Mesodermal cell (in vitro differentiated cells): ENCODE measurements at regions not wholly inside any gene's neighbourhood (a gene's known extent, or its start where the extent isn't known, plus 50 kb on each side); places are given as distances from the start of the nearest gene placed in this dataset.

Source experiments
- H3K27ac ChIP-seq: 2 replicates; pipeline ENCODE4 v1.7.0; 2013; ENCODE audit warnings: mild to moderate bottlenecking, low read depth, low read length, moderate library complexity; ENCODE audit not compliant: severe bottlenecking
- H3K36me3 ChIP-seq: 2 replicates; pipeline ENCODE4 v1.7.1; 2013; ENCODE audit warnings: mild to moderate bottlenecking, low read length, moderate library complexity; ENCODE audit not compliant: control insufficient read depth, insufficient read depth
- H3K4me1 ChIP-seq: one replicate; pipeline ENCODE4 v1.7.1; 2013; ENCODE audit warnings: mild to moderate bottlenecking, low read length; ENCODE audit not compliant: insufficient read depth, control insufficient read depth, poor library complexity, severe bottlenecking
- H3K4me3 ChIP-seq: 2 replicates; pipeline ENCODE4 v1.7.0; 2013; ENCODE audit warnings: low read length, control low read depth, mild to moderate bottlenecking; ENCODE audit not compliant: insufficient read depth, poor library complexity, severe bottlenecking; ENCODE audit errors: extremely low read depth
- H3K9me3 ChIP-seq: 2 replicates; pipeline ENCODE4 v1.7.1; 2013; ENCODE audit warnings: mild to moderate bottlenecking, low read length, moderate library complexity; ENCODE audit not compliant: control insufficient read depth
- WGBS, 2 experiments: methylation state at CpG; one replicate each; pipeline ENCODE4 v1.1.5; 2013; ENCODE audit warnings: missing lambda C conversion rate in 2 of 2; ENCODE audit not compliant: insufficient coverage in 2 of 2; 5-methylcytosine and 5-hydroxymethylcytosine counted together

- Histone ChIP-seq H3K9me3 (no peaks in the 10 kb centered on the region), H3K4me3 (no peak overlapping the region), H3K36me3 (no peaks in the 10 kb centered on the region), H3K4me1 (no peaks in the 10 kb centered on the region), H3K27ac (no peak overlapping the region)
- 90 to 100% methylated on average over 2 of the region's 2 CpGs for WGBS, 2 experiments
These were observed 635.3 kb upstream of the ZEB2 start for GRCh38 chr2:145155196-145155595.

GRCh38 chr2:145154731-145155130, 634.8 kb upstream of the ZEB2 start:
- Histone ChIP-seq H3K36me3 (no peaks in the 10 kb centered on the region), H3K27ac (no peak overlapping the region), H3K4me3 (no peak overlapping the region), H3K4me1 (no peaks in the 10 kb centered on the region), H3K9me3 (no peaks in the 10 kb centered on the region)
- WGBS, 2 experiments: no CpG with 5 or more reads among the region's 2 CpGs

DNA sequence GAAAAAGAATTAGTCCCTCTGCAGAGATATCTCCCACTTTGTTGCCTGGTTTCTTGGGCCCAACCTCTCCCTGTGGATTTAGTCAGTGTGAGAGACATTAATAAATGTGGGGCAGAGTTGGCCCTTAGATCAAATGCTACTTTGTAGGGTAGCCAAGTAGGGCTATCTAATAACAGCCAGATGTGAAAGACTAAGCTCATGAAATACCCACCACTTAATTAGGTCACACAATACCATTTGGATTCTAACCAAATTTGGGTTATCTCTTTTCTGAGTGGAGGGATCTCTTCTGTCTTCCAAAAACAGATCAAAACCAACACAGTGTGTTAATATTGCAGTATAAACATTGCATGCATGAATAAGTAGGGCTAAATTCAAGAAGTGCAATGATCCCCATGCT, 626.8 kb upstream of the ZEB2 start:
- Histone ChIP-seq H3K4me3 (no peak overlapping the region), H3K9me3 (no peaks in the 10 kb centered on the region), H3K4me1 (no peaks in the 10 kb centered on the region), H3K36me3 (no peaks in the 10 kb centered on the region), H3K27ac (no peak overlapping the region)

DNA sequence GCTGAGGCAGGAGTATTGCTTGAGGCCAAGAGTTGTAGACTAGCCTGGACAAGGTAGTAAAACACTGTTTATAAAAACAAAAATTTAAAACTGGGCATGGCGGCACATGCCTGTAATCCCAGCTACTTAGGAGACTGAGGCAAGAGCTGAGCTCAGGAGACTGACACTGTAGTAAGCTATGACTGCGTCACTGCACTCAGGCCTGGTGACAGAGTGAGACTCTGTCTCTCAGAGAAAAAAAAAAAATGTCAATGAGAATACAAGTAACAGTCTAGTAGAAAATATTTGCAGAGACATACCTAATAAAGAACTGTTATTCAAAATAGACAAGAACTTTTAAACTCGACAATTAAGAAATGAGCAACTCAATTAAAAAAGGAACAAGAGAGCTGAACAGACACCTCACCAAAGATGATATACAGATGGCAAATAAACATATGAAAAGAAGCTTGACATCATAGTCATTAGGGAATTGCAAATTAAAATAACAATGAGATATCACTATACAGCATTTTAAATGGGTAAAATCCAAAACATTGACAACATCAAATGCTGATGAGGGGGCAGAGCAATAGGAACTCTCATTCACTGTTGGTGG, 624.3 kb upstream of the ZEB2 start:
- 89 to 100% methylated on average over 1 to 2 of the region's 3 CpGs for WGBS, 2 experiments
- Histone ChIP-seq H3K4me3 (no peak overlapping the region), H3K36me3 (no peaks in the 10 kb centered on the region), H3K27ac (no peak overlapping the region), H3K9me3 (no peaks in the 10 kb centered on the region), H3K4me1 (no peaks in the 10 kb centered on the region)

DNA sequence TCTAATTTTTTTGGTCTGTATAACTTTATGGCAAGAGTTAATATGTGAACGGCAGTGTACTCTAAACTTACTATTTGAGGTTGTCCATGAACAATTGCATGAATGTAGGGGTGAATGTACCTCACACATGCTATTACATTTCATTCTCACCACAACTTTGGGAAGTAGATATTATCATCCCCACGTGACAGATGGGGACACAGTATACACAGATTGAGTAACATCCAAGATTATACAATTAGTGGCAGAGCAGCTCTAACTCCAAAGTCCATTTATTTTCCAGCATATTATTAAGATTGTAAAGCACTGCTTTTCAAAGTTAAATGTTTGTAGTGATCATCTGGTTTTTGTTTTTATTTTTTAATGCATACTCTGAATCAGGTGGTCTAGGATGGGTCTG, 622.1 kb upstream of the ZEB2 start:
- Histone ChIP-seq H3K4me1 (no peaks in the 10 kb centered on the region), H3K36me3 (no peaks in the 10 kb centered on the region), H3K27ac (no peak overlapping the region), H3K4me3 (no peak overlapping the region), H3K9me3 (no peaks in the 10 kb centered on the region)
- WGBS, 2 experiments: 100% methylated on average over 1 of the region's 2 CpGs; no CpG with 5 or more reads in 1 of the 2 experiments

DNA sequence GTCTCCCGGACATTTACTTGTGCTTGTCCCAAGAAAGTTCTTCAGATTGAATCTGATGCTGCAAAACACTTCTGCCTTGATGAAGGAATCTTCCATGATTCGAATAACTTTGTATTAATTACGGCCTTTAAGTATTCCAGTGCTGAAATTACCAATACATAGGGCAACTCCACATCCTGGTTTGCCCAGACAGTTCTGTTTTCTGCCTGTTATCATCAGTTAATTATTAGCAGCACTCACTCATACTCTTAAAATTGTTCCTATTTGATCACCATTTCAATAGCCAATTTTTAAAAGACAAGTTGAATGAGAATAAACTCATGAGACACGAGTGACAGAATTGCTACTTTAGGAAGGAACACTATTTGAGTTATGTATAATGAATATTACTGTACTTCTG, 620.7 kb upstream of the ZEB2 start:
- Histone ChIP-seq H3K9me3 (no peaks in the 10 kb centered on the region), H3K27ac (no peak overlapping the region), H3K4me1 (no peaks in the 10 kb centered on the region), H3K4me3 (no peak overlapping the region), H3K36me3 (no peaks in the 10 kb centered on the region)
- whole genome bisulfite sequencing, 2 experiments: 88 to 97% methylated on average over 3 of the region's 4 CpGs

DNA sequence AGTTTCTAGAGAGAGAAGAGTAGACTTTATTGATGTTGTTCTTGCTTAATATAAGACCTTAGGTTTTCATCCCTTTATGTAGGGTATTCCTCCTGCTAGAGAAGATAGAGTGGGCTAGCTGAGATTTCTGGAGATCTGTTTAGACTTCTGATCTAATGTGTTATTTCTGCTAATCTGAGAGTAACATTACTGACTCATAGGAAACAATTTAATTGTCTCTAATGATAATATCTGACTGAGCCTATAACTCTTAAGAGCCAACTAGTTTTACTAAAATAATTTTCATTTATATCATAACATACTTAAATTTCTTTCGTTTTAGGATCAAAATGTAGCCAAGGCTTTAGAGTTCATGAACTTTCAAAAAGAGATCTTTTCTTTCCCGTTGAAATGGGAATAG, 618.7 kb upstream of the ZEB2 start:
- Histone ChIP-seq H3K4me3 (no peak overlapping the region), H3K27ac (no peak overlapping the region), H3K4me1 (no peaks in the 10 kb centered on the region), H3K36me3 (no peaks in the 10 kb centered on the region), H3K9me3 (no peaks in the 10 kb centered on the region)
- WGBS, 2 experiments: no CpG with 5 or more reads among the region's 2 CpGs

- H3K9me3 ChIP-seq: no peaks in the 10 kb centered on the region
- H3K4me1 ChIP-seq: no peaks in the 10 kb centered on the region
- no peak overlapping the region for H3K27ac ChIP-seq
- no CpG with 5 or more reads among the region's 1 CpG for WGBS, 2 experiments
- no peaks in the 10 kb centered on the region for H3K36me3 ChIP-seq
- no peak overlapping the region for H3K4me3 ChIP-seq
These were observed 618.0 kb upstream of the ZEB2 start for GRCh38 chr2:145137901-145138300.

GRCh38 chr2:145137211-145137610, 617.3 kb upstream of the ZEB2 start:
- WGBS, 2 experiments: 92 to 100% methylated on average over 2 to 3 of the region's 4 CpGs
- Histone ChIP-seq H3K4me3 (no peak overlapping the region), H3K9me3 (no peaks in the 10 kb centered on the region), H3K4me1 (no peaks in the 10 kb centered on the region), H3K36me3 (no peaks in the 10 kb centered on the region), H3K27ac (no peak overlapping the region)

GRCh38 chr2:145136702-145137101, 616.8 kb upstream of the ZEB2 start:
- WGBS, 2 experiments: no CpG with 5 or more reads among the region's 1 CpG
- no peaks in the 10 kb centered on the region for H3K9me3 ChIP-seq
- H3K4me1 ChIP-seq: no peaks in the 10 kb centered on the region

DNA sequence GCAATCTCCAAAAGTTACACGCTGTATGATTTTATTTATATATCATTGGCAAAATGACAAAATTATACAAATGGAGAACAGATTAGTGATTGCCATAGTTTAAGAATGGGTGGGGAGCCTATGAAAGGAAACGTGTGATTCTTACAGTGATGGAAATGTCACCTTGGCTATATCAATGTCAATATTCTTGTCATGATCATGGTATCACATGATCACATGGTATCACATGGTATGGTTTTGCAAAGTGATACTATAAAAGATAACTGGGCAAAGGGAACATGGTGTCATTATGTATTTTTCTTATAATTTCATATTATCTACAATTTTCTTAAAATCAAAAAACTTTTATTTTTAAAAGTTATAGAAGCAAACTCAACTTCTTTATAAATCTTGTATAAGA, 606.2 kb upstream of the ZEB2 start:
- H3K27ac ChIP-seq: no peak overlapping the region
- no CpG with 5 or more reads among the region's 2 CpGs for WGBS, 2 experiments
- H3K36me3 ChIP-seq: no peaks in the 10 kb centered on the region
- H3K4me3 ChIP-seq: no peak overlapping the region
- peaks cover 6% of the 10 kb centered on the region for H3K4me1 ChIP-seq
- no peaks in the 10 kb centered on the region for H3K9me3 ChIP-seq

More at GRCh38 chr2:145136702-145137101, 616.8 kb upstream of the ZEB2 start:
- Histone ChIP-seq H3K4me3 (no peak overlapping the region), H3K36me3 (no peaks in the 10 kb centered on the region), H3K27ac (no peak overlapping the region)
